ENCODE measurements at regions not wholly inside any gene's neighbourhood (a gene's known extent, or its start where the extent isn't known, plus 50 kb on each side); places are given as distances from the start of the nearest gene placed in this dataset.

- no peak overlapping the region for H3K4me3 ChIP-seq (ENCODE audit: low read depth, low read length)
- no peak for DNase-seq
- Mint-ChIP-seq H3K4me1 (ENCODE audit: low read depth, unreplicated experiment) (peaks cover 23% of the 10 kb centered on the region), H3K27me3 (ENCODE audit: insufficient read depth, unreplicated experiment) (no peaks in the 10 kb centered on the region), H3K9me3 (ENCODE audit: unreplicated experiment) (peaks cover 9% of the 10 kb centered on the region), H3K4me3 (ENCODE audit: unreplicated experiment) (no peak overlapping the region), H3K36me3 (ENCODE audit: insufficient read depth, unreplicated experiment) (no peaks in the 10 kb centered on the region), H3K27ac (ENCODE audit: unreplicated experiment) (no peak overlapping the region)
- no peaks in the 10 kb centered on the region for H3K27me3 ChIP-seq (replicated peaks; ENCODE audit: control insufficient read depth, insufficient read depth, low read length)
- POLR2A ChIA-PET, result no interaction called here
- no TSS peak for BruUV-seq (replicated peaks)
- CTCF ChIA-PET, result no interaction called here
- peaks cover 22% of the 10 kb centered on the region for H3K4me1 ChIP-seq
- no peaks in the 10 kb centered on the region for H3K9me3 ChIP-seq
- intact Hi-C loops (cut with micrococcal nuclease; ENCODE audit: unreplicated experiment), result no loop called here
- H3K36me3 ChIP-seq (ENCODE audit: control insufficient read depth, insufficient read depth, low read length), result no peaks in the 10 kb centered on the region
- no peak for TF ChIP-seq CTCF (IDR thresholded peaks at IDR 0.05; ENCODE audit: insufficient read depth in 1 of 2, low read depth in 1 of 2, low read length in 1 of 2, severe bottlenecking in 1 of 2, unreplicated experiment in 1 of 2)
Observed at GRCh38 chr6:139612135-139612465, 237.7 kb upstream of the CITED2 start.

- BruUV-seq (replicated peaks), result no TSS peak
- no peaks in the 10 kb centered on the region for H3K27me3 Mint-ChIP-seq (ENCODE audit: insufficient read depth, unreplicated experiment)
- H3K4me1 Mint-ChIP-seq (ENCODE audit: low read depth, unreplicated experiment), result peaks cover 23% of the 10 kb centered on the region
- H3K36me3 Mint-ChIP-seq (ENCODE audit: insufficient read depth, unreplicated experiment), result no peaks in the 10 kb centered on the region
- DNase-seq, result no peak
- Histone ChIP-seq H3K27me3 (replicated peaks; ENCODE audit: control insufficient read depth, insufficient read depth, low read length) (no peaks in the 10 kb centered on the region), H3K36me3 (ENCODE audit: control insufficient read depth, insufficient read depth, low read length) (no peaks in the 10 kb centered on the region), H3K9me3 (no peaks in the 10 kb centered on the region), H3K4me1 (peaks cover 24% of the 10 kb centered on the region), H3K4me3 (ENCODE audit: low read depth, low read length) (no peak overlapping the region)
- no peak overlapping the region for H3K4me3 Mint-ChIP-seq (ENCODE audit: unreplicated experiment)
- no peak overlapping the region for H3K27ac Mint-ChIP-seq (ENCODE audit: unreplicated experiment)
- ChIA-PET CTCF (no interaction called here), POLR2A (no interaction called here)
- intact Hi-C loops (cut with micrococcal nuclease; ENCODE audit: unreplicated experiment), result no loop called here
- TF ChIP-seq CTCF (IDR thresholded peaks at IDR 0.05; ENCODE audit: insufficient read depth in 1 of 2, low read depth in 1 of 2, low read length in 1 of 2, severe bottlenecking in 1 of 2, unreplicated experiment in 1 of 2), result no peak
- peaks cover 8% of the 10 kb centered on the region for H3K9me3 Mint-ChIP-seq (ENCODE audit: unreplicated experiment)
Observed at GRCh38 chr6:139611327-139612134, 237.1 kb upstream of the CITED2 start.

- Mint-ChIP-seq H3K27ac (ENCODE audit: unreplicated experiment) (no peak overlapping the region), H3K4me3 (ENCODE audit: unreplicated experiment) (no peak overlapping the region), H3K9me3 (ENCODE audit: unreplicated experiment) (peaks cover 7% of the 10 kb centered on the region), H3K36me3 (ENCODE audit: insufficient read depth, unreplicated experiment) (no peaks in the 10 kb centered on the region), H3K4me1 (ENCODE audit: low read depth, unreplicated experiment) (peaks cover 23% of the 10 kb centered on the region), H3K27me3 (ENCODE audit: insufficient read depth, unreplicated experiment) (no peaks in the 10 kb centered on the region)
- Histone ChIP-seq H3K9me3 (no peaks in the 10 kb centered on the region), H3K27me3 (replicated peaks; ENCODE audit: control insufficient read depth, insufficient read depth, low read length) (no peaks in the 10 kb centered on the region), H3K36me3 (ENCODE audit: control insufficient read depth, insufficient read depth, low read length) (no peaks in the 10 kb centered on the region), H3K4me3 (ENCODE audit: low read depth, low read length) (no peak overlapping the region), H3K4me1 (peaks cover 24% of the 10 kb centered on the region)
- intact Hi-C loops (cut with micrococcal nuclease; ENCODE audit: unreplicated experiment), result no loop called here
- BruUV-seq (replicated peaks), result no TSS peak
- no peak for DNase-seq
- CTCF ChIA-PET, result interaction anchor here (0.7 kb wide), 1 partner anchor 478 kb away, joined by 3 read pairs; no protein-coding TSS in a partner anchor
- POLR2A ChIA-PET, result no interaction called here
- TF ChIP-seq CTCF (IDR thresholded peaks at IDR 0.05; ENCODE audit: insufficient read depth in 1 of 2, low read depth in 1 of 2, low read length in 1 of 2, severe bottlenecking in 1 of 2, unreplicated experiment in 1 of 2), result no peak
Observed at GRCh38 chr6:139608466-139609261, 234.2 kb upstream of the CITED2 start.
